ENCODE measurements at regions not wholly inside any gene's neighbourhood (a gene's known extent, or its start where the extent isn't known, plus 50 kb on each side); places are given as distances from the start of the nearest gene placed in this dataset.
"Not testable (repeated sequence)": the region's sequence is repeated elsewhere in the genome, so short reads cannot be mapped to it uniquely, and the experiment has no call there.

GRCh38 chr2:236644067-236644466 is 74.4 kb downstream of the ACKR3 start:
- H3K27ac ChIP-seq, result no peak overlapping the region
- no peak for TF ChIP-seq ZFX (IDR thresholded peaks at IDR 0.05; ENCODE audit: borderline replicate concordance)
- TF ChIP-seq, protein P1, sequence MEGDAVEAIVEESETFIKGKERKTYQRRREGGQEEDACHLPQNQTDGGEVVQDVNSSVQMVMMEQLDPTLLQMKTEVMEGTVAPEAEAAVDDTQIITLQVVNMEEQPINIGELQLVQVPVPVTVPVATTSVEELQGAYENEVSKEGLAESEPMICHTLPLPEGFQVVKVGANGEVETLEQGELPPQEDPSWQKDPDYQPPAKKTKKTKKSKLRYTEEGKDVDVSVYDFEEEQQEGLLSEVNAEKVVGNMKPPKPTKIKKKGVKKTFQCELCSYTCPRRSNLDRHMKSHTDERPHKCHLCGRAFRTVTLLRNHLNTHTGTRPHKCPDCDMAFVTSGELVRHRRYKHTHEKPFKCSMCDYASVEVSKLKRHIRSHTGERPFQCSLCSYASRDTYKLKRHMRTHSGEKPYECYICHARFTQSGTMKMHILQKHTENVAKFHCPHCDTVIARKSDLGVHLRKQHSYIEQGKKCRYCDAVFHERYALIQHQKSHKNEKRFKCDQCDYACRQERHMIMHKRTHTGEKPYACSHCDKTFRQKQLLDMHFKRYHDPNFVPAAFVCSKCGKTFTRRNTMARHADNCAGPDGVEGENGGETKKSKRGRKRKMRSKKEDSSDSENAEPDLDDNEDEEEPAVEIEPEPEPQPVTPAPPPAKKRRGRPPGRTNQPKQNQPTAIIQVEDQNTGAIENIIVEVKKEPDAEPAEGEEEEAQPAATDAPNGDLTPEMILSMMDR (IDR thresholded peaks at IDR 0.05), result no peak

GRCh38 chr2:236644502-236644911 is 74.9 kb downstream of the ACKR3 start:
- no peak for TF ChIP-seq ZFX (IDR thresholded peaks at IDR 0.05; ENCODE audit: borderline replicate concordance)
- TF ChIP-seq, protein P1 (IDR thresholded peaks at IDR 0.05), result no peak
- H3K27ac ChIP-seq, result no peak overlapping the region

GRCh38 chr2:236645141-236645540 is 75.5 kb downstream of the ACKR3 start:
- not testable (repeated sequence) for H3K27ac ChIP-seq

DNA sequence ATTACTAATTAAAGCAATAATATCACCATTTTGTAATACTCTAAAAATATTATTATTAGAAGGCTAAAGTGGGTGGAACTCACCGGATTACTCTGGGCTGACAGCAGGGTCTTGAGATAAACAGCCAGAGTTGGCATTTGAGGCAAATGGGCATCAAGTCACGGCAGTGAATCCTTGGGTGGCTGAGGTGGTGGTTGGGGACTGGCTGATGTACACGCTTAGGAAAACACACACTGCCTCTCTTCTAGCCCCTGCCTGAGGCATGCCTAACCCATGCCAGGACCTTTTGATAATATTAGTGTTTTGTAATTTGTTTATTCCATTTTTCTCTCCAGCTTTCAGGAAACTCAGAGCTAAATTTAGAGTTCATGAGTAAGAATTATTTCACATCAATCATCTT is 76.8 kb downstream of the ACKR3 start:
- TF ChIP-seq, protein P1 (IDR thresholded peaks at IDR 0.05), result no peak
- no peak for TF ChIP-seq ZFX (IDR thresholded peaks at IDR 0.05; ENCODE audit: borderline replicate concordance)
- no peak overlapping the region for H3K27ac ChIP-seq

DNA sequence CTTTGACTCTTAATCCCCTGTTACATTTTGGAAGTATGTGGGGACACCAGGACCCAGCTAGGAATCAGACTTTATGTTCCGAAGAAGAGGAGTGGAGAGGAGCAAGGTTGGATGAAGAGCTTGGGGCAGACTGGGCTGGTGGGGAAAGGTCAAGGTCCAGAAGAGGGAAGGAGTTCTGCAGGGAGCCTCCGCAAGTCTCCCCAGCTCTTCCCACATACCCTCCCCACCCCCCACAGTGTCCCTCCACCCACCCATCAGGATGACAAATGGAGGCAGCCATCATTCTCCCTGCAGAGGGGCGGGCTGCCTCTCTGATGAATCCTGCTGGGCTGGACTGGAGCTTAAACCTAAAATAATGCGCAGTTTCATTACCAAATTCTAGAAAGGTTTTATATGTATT is 77.2 kb downstream of the ACKR3 start:
- TF ChIP-seq, protein P1 (IDR thresholded peaks at IDR 0.05), result no peak
- no peak for TF ChIP-seq ZFX (IDR thresholded peaks at IDR 0.05; ENCODE audit: borderline replicate concordance)
- H3K27ac ChIP-seq, result no peak overlapping the region

GRCh38 chr2:236647621-236648020 is 78.0 kb downstream of the ACKR3 start:
- TF ChIP-seq, protein P1 (IDR thresholded peaks at IDR 0.05), result no peak
- no peak for TF ChIP-seq ZFX (IDR thresholded peaks at IDR 0.05; ENCODE audit: borderline replicate concordance)
- H3K27ac ChIP-seq, result no peak overlapping the region

DNA sequence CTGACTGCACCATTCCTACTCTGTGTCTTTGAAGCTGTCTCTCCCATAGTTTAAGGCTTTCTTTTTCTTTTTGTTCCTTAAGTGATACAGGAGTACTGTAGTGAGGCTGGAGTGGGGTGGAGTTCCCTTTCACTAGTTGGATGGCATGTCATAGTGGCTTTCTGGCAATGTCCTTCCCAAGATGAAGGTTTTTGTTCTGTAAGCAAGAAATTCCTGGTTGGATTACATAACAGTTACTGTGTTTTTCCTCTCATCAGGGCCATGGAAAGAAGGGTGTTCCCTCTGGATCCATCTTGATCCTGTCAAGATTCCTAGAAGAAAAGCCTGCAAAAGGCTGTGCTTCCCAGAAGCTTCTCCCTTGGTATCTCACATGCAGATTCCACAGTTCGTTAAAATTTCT is 84.2 kb downstream of the ACKR3 start:
- no peak for TF ChIP-seq ZFX (IDR thresholded peaks at IDR 0.05; ENCODE audit: borderline replicate concordance)
- TF ChIP-seq, protein P1 (IDR thresholded peaks at IDR 0.05), result no peak
- no peak overlapping the region for H3K27ac ChIP-seq

DNA sequence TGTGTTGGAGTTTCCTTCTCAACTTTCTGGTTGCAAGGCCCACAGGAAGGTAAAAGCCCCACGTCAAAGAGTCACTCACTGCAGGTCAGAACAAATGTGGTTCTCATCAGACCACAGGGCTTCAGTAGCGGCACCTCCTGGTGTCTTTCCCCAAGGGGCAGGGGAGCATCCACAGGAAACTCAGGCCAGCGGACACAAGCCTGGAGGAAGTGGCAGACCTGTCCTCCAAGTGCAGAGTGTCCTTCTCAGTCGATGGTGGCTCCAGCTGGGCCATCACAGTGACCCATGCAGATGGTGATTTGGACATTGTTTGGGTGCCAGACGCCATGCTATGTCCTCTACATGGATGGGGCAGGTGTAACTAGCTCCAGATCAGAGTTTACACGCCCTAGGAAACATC is 84.9 kb downstream of the ACKR3 start:
- no peak for TF ChIP-seq ZFX (IDR thresholded peaks at IDR 0.05; ENCODE audit: borderline replicate concordance)
- TF ChIP-seq, protein P1 (IDR thresholded peaks at IDR 0.05), result no peak
- H3K27ac ChIP-seq, result no peak overlapping the region

All from 22Rv1 (cell line).